CD4-positive, alpha-beta T cell (primary cell): ENCODE measurements at regions not wholly inside any gene's neighbourhood (a gene's known extent, or its start where the extent isn't known, plus 50 kb on each side); places are given as distances from the start of the nearest gene placed in this dataset.

Source experiments
- ATAC-seq: fragments of 200-7000 bp; cut with Tn5 transposase; one replicate; pipeline ENCODE4 v1.10.0; 2022; ENCODE audit warnings: mild to moderate bottlenecking; ENCODE audit not compliant: poor library complexity
- CTCF ChIA-PET: fragments of 350-600 bp; sonication (Branson Sonifier 250); formaldehyde crosslinking; loops from one replicate; lab custom pipeline; 2021; ENCODE audit warnings: antibody characterized with exemption, inconsistent platforms; lab: Charles Lee
- POLR2A ChIA-PET: fragments of 350-600 bp; sonication (Branson Sonifier 250); formaldehyde crosslinking; loops from one replicate; lab custom pipeline; 2021; ENCODE audit warnings: antibody characterized with exemption, inconsistent platforms; lab: Charles Lee
- DNase-seq, 14 experiments: peaks; one replicate each; pipeline ENCODE4 v3.0.0-alpha.2; 2013 to 2020; ENCODE audit warnings: mixed read lengths in 2 of 14
- H3K27ac ChIP-seq, 2 donors: one replicate each; pipeline versions ENCODE4 v1.5.1 to v1.7.0; 2013; ENCODE audit warnings: low read length in 2 of 2, low read depth in 1 of 2, mild to moderate bottlenecking in 1 of 2
- H3K27me3 ChIP-seq, 2 experiments: 1 replicate in 1 of 2; 2 replicates in 1 of 2; pipeline versions ENCODE4 v1.6.1 to v1.7.0; 2013; ENCODE audit warnings: low read length in 2 of 2, control low read depth in 1 of 2, mild to moderate bottlenecking in 1 of 2, moderate library complexity in 1 of 2; ENCODE audit not compliant: insufficient read depth in 2 of 2, control insufficient read depth in 1 of 2
- H3K36me3 ChIP-seq: one replicate; pipeline ENCODE4 v1.6.1; 2013; ENCODE audit warnings: low read length, control low read depth; ENCODE audit not compliant: insufficient read depth
- H3K4me1 ChIP-seq: one replicate; pipeline ENCODE4 v1.6.1; 2013; ENCODE audit warnings: low read length, control low read depth; ENCODE audit not compliant: insufficient read depth
- H3K4me3 ChIP-seq: one replicate; pipeline ENCODE4 v1.5.1; 2013; ENCODE audit warnings: mild to moderate bottlenecking, low read length, moderate library complexity
- H3K9me3 ChIP-seq, 2 experiments: 1 replicate in 1 of 2; 2 replicates in 1 of 2; pipeline versions ENCODE4 v1.6.1 to v1.7.0; 2013; ENCODE audit warnings: low read length in 2 of 2, mild to moderate bottlenecking in 2 of 2, control low read depth in 1 of 2, moderate library complexity in 1 of 2; ENCODE audit not compliant: control insufficient read depth in 1 of 2, insufficient read depth in 1 of 2
- H3K27ac Mint-ChIP-seq: one replicate; pipeline ENCODE4 v1.8.0; 2020; ENCODE audit warnings: mixed read lengths
- H3K27me3 Mint-ChIP-seq: one replicate; pipeline ENCODE4 v1.8.0; 2021; ENCODE audit warnings: mixed read lengths
- H3K36me3 Mint-ChIP-seq: one replicate; pipeline ENCODE4 v1.8.0; 2021; ENCODE audit warnings: low read depth, mixed read lengths
- H3K4me1 Mint-ChIP-seq: one replicate; pipeline ENCODE4 v1.8.0; 2021; ENCODE audit warnings: low read depth, mixed read lengths
- H3K4me3 Mint-ChIP-seq: one replicate; pipeline ENCODE4 v1.8.0; 2020; ENCODE audit warnings: mild to moderate bottlenecking, mixed read lengths
- H3K9me3 Mint-ChIP-seq: one replicate; pipeline ENCODE4 v1.8.0; 2020; ENCODE audit warnings: mixed read lengths
- intact Hi-C, 2 experiments: fragments of 100-400 bp; cut with DNase I in 1 of 2; cut with micrococcal nuclease in 1 of 2; formaldehyde crosslinking; loops; one replicate each; pipeline versions ENCODE4 v1.15.1 to v1.9.0; 2023 to 2025; cut with DNase I, micrococcal nuclease
- TF ChIP-seq, protein P1 (sequence below): fragments of 200-600 bp; IDR thresholded peaks from one replicate; pipeline ENCODE4 v1.8.0; 2022; ENCODE audit warnings: antibody characterized with exemption, mild to moderate bottlenecking

DNA sequence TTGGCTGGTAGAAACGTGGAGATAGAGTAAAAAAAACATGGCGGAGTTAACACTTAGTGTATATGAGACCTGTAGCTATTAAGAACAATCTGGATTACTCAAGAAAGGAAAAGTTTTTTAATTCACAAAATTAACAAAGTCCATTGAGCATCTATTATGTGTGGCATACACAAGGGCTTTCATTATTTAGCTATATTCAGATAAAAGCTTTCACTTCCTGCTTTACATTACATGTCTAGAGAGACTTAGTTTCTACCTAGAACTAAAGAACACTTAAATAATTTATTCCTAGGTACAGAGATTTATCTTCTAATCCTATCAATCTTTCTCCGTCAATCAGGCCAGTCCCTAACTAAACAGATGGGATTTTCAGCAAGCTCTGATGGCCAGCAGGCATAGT, 196.0 kb upstream of the SLC39A10 start:
- H3K27me3 ChIP-seq: no peaks in the 10 kb centered on the region
- DNase-seq (no peak), ATAC-seq (no peak)
- ChIA-PET CTCF (no interaction called here), POLR2A (no interaction called here)
- no peaks in the 10 kb centered on the region for H3K36me3 Mint-ChIP-seq
- no peaks in the 10 kb centered on the region for H3K4me1 ChIP-seq
- TF ChIP-seq, protein P1, sequence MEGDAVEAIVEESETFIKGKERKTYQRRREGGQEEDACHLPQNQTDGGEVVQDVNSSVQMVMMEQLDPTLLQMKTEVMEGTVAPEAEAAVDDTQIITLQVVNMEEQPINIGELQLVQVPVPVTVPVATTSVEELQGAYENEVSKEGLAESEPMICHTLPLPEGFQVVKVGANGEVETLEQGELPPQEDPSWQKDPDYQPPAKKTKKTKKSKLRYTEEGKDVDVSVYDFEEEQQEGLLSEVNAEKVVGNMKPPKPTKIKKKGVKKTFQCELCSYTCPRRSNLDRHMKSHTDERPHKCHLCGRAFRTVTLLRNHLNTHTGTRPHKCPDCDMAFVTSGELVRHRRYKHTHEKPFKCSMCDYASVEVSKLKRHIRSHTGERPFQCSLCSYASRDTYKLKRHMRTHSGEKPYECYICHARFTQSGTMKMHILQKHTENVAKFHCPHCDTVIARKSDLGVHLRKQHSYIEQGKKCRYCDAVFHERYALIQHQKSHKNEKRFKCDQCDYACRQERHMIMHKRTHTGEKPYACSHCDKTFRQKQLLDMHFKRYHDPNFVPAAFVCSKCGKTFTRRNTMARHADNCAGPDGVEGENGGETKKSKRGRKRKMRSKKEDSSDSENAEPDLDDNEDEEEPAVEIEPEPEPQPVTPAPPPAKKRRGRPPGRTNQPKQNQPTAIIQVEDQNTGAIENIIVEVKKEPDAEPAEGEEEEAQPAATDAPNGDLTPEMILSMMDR: no peak
- peaks cover 8% of the 10 kb centered on the region for H3K9me3 Mint-ChIP-seq
- no peaks in the 10 kb centered on the region for H3K36me3 ChIP-seq
- H3K4me3 Mint-ChIP-seq: no peak overlapping the region
- H3K27ac Mint-ChIP-seq: no peak overlapping the region
- peaks cover 0 to 10% of the 10 kb centered on the region in 2 experiments for H3K9me3 ChIP-seq
- H3K27ac ChIP-seq: no peak overlapping the region
- H3K4me1 Mint-ChIP-seq: peaks cover 4% of the 10 kb centered on the region
- H3K27me3 Mint-ChIP-seq: no peaks in the 10 kb centered on the region
- H3K4me3 ChIP-seq: no peak overlapping the region
- intact Hi-C loops: no loop called here

- Histone ChIP-seq H3K4me3 (no peak overlapping the region), H3K27me3 (no peaks in the 10 kb centered on the region), H3K36me3 (no peaks in the 10 kb centered on the region), H3K9me3 (peaks cover 0 to 10% of the 10 kb centered on the region in 2 experiments), H3K4me1 (no peaks in the 10 kb centered on the region), H3K27ac (no peak overlapping the region)
- H3K4me3 Mint-ChIP-seq: no peak overlapping the region
- DNase-seq (no peak), ATAC-seq (no peak)
- TF ChIP-seq, protein P1: no peak
- no peaks in the 10 kb centered on the region for H3K27me3 Mint-ChIP-seq
- H3K36me3 Mint-ChIP-seq: no peaks in the 10 kb centered on the region
- intact Hi-C loops: no loop called here
- ChIA-PET CTCF (interaction anchor here (0.7 kb wide), 1 partner anchor 28 kb away, joined by 5 read pairs; no protein-coding TSS in a partner anchor), POLR2A (no interaction called here)
- peaks cover 2% of the 10 kb centered on the region for H3K9me3 Mint-ChIP-seq
- no peak overlapping the region for H3K27ac Mint-ChIP-seq
- H3K4me1 Mint-ChIP-seq: peaks cover 4% of the 10 kb centered on the region
Measured at GRCh38 chr2:195458936-195459335, 198.1 kb upstream of the SLC39A10 start.

- ChIA-PET POLR2A (no interaction called here), CTCF (interaction anchor here (1.4 kb wide), 1 partner anchor 36 kb away, joined by 3 read pairs; no protein-coding TSS in a partner anchor)
- Mint-ChIP-seq H3K9me3 (peaks cover 2% of the 10 kb centered on the region), H3K4me3 (no peak overlapping the region), H3K36me3 (no peaks in the 10 kb centered on the region), H3K27ac (no peak overlapping the region), H3K4me1 (peaks cover 4% of the 10 kb centered on the region), H3K27me3 (no peaks in the 10 kb centered on the region)
- TF ChIP-seq, protein P1: no peak
- Histone ChIP-seq H3K27me3 (no peaks in the 10 kb centered on the region), H3K36me3 (no peaks in the 10 kb centered on the region), H3K4me3 (no peak overlapping the region), H3K4me1 (no peaks in the 10 kb centered on the region), H3K27ac (no peak overlapping the region), H3K9me3 (peaks cover 0 to 10% of the 10 kb centered on the region in 2 experiments)
- intact Hi-C loops: no loop called here
- no peak for DNase-seq
- ATAC-seq: no peak
Measured at GRCh38 chr2:195457873-195458272, 199.2 kb upstream of the SLC39A10 start.
